IMR-90 (cell line): ENCODE measurements at regions not wholly inside any gene's neighbourhood (a gene's known extent, or its start where the extent isn't known, plus 50 kb on each side); places are given as distances from the start of the nearest gene placed in this dataset.

Source experiments
- ATAC-seq: fragments of 200-7000 bp; cut with Tn5 transposase; 2 replicates; pipeline ENCODE4 v1.9.1; 2020; ENCODE audit warnings: low read depth, mild to moderate bottlenecking, moderate library complexity
- BruUV-seq: library from RNA; stranded (reverse); fragments of 400-500 nt; replicated peaks from 2 replicates; lab custom pipeline; 2021; lab: Mats Ljungman, UMichigan
- CTCF ChIA-PET: fragments of 300-600 bp; formaldehyde crosslinking; extraction: SDS; loops from one replicate; lab custom pipeline; 2021; ENCODE audit warnings: antibody characterized with exemption; lab: Yijun Ruan, JAX
- POLR2A ChIA-PET: fragments of 300-600 bp; sonication (Branson Sonifier 250); formaldehyde crosslinking; loops from one replicate; lab custom pipeline; 2022; ENCODE audit warnings: antibody characterized with exemption; ENCODE audit not compliant: unreplicated experiment; lab: Charles Lee
- DNase-seq: peaks from one replicate; pipeline ENCODE4 v3.0.0; 2013
- H2AFZ ChIP-seq: replicated peaks from 2 replicates; pipeline ENCODE3; 2013; ENCODE audit warnings: low read length, mild to moderate bottlenecking; ENCODE audit not compliant: poor library complexity
- H2AK5ac ChIP-seq: 2 replicates; pipeline ENCODE4 v1.6.1; 2013; ENCODE audit warnings: low read depth, low read length, inconsistent platforms
- H2AK9ac ChIP-seq: replicated peaks from 2 replicates; pipeline ENCODE3; 2013; ENCODE audit warnings: mild to moderate bottlenecking, low read depth, low read length, moderate library complexity; ENCODE audit not compliant: poor library complexity
- H2BK120ac ChIP-seq: 2 replicates; pipeline ENCODE4 v1.6.1; 2013; ENCODE audit warnings: low read depth, low read length, inconsistent platforms
- H2BK15ac ChIP-seq: 3 replicates; pipeline ENCODE4 v1.6.1; 2013; ENCODE audit warnings: low read depth, low read length, inconsistent platforms
- H2BK20ac ChIP-seq: 2 replicates; pipeline ENCODE4 v1.6.1; 2013; ENCODE audit warnings: low read depth, mild to moderate bottlenecking, inconsistent platforms, low read length, moderate library complexity
- H2BK5ac ChIP-seq: 2 replicates; pipeline ENCODE4 v1.6.1; 2013; ENCODE audit warnings: mild to moderate bottlenecking, low read depth, low read length, inconsistent platforms; ENCODE audit not compliant: poor library complexity, severe bottlenecking
- H3K14ac ChIP-seq: replicated peaks from 2 replicates; pipeline ENCODE4 v1.6.1; 2013; ENCODE audit warnings: low read depth, low read length, inconsistent platforms
- H3K18ac ChIP-seq: 2 replicates; pipeline ENCODE4 v1.6.1; 2013; ENCODE audit warnings: low read depth, low read length, control low read depth
- H3K23ac ChIP-seq: 2 replicates; pipeline ENCODE4 v1.6.1; 2013; ENCODE audit warnings: low read depth, low read length, inconsistent platforms
- H3K27ac ChIP-seq: 2 replicates; pipeline ENCODE4 v1.5.1; 2013; ENCODE audit warnings: mild to moderate bottlenecking, control low read depth, low read length; ENCODE audit not compliant: insufficient read depth
- H3K27me3 ChIP-seq: 2 replicates; pipeline ENCODE4 v1.6.1; 2013; ENCODE audit warnings: low read length; ENCODE audit not compliant: control insufficient read depth, insufficient read depth
- H3K36me3 ChIP-seq: 2 replicates; pipeline ENCODE4 v1.6.1; 2013; ENCODE audit warnings: low read length, mixed read lengths; ENCODE audit not compliant: control insufficient read depth, insufficient read depth
- H3K4ac ChIP-seq: 2 replicates; pipeline ENCODE4 v1.6.1; 2013; ENCODE audit warnings: low read depth, low read length, inconsistent platforms
- H3K4me1 ChIP-seq: 2 replicates; pipeline ENCODE4 v1.6.1; 2013; ENCODE audit warnings: low read length, mixed read lengths; ENCODE audit not compliant: control insufficient read depth, insufficient read depth
- H3K4me2 ChIP-seq: 2 replicates; pipeline ENCODE4 v1.6.1; 2013; ENCODE audit warnings: low read depth, mild to moderate bottlenecking, control low read depth, low read length, moderate library complexity
- H3K4me3 ChIP-seq: 2 replicates; pipeline ENCODE4 v1.5.1; 2013; ENCODE audit warnings: low read depth, mild to moderate bottlenecking, control low read depth, low read length, moderate library complexity; ENCODE audit not compliant: insufficient read depth
- H3K56ac ChIP-seq: 2 replicates; pipeline ENCODE4 v1.6.1; 2013; ENCODE audit warnings: low read length, inconsistent platforms; ENCODE audit not compliant: insufficient read depth; ENCODE audit errors: extremely low read depth
- H3K79me1 ChIP-seq, 2 experiments: 2 replicates each; pipeline ENCODE4 v1.6.1; 2013; ENCODE audit warnings: low read length in 2 of 2, inconsistent platforms in 1 of 2, low read depth in 1 of 2
- H3K9ac ChIP-seq: 2 replicates; pipeline ENCODE4 v1.6.1; 2013; ENCODE audit warnings: low read depth, low read length, control low read depth
- H3K9me1 ChIP-seq: 2 replicates; pipeline ENCODE4 v1.6.1; 2013; ENCODE audit warnings: low read length, inconsistent platforms; ENCODE audit not compliant: insufficient read depth
- H3K9me3 ChIP-seq: 2 replicates; pipeline ENCODE4 v1.6.1; 2013; ENCODE audit warnings: low read length; ENCODE audit not compliant: control insufficient read depth, insufficient read depth
- H4K20me1 ChIP-seq: 2 replicates; pipeline ENCODE4 v1.6.1; 2013; ENCODE audit warnings: low read length, inconsistent platforms; ENCODE audit not compliant: insufficient read depth
- H4K5ac ChIP-seq: 2 replicates; pipeline ENCODE4 v1.6.1; 2013; ENCODE audit warnings: mild to moderate bottlenecking, low read depth, low read length, control low read depth
- H4K8ac ChIP-seq, 2 experiments: 2 replicates each; pipeline ENCODE4 v1.6.1; 2013; ENCODE audit warnings: low read depth in 2 of 2, low read length in 2 of 2, control low read depth in 1 of 2, inconsistent platforms in 1 of 2
- H4K91ac ChIP-seq: 2 replicates; pipeline ENCODE4 v1.6.1; 2013; ENCODE audit warnings: low read depth, low read length, inconsistent platforms; ENCODE audit not compliant: insufficient read depth
- BHLHE40 ChIP-seq: fragments of 150-350 bp; IDR thresholded peaks from 2 replicates; pipeline ENCODE4 v1.6.1; 2016; ENCODE audit warnings: mild to moderate bottlenecking, low read depth, low read length
- CEBPB ChIP-seq: IDR thresholded peaks from 2 replicates; pipeline ENCODE4 v1.6.1; 2012; ENCODE audit warnings: low read depth, low read length, improper control_type of control experiment
- CHD1 ChIP-seq: IDR thresholded peaks from 2 replicates; pipeline ENCODE4 v1.6.1; 2012; ENCODE audit warnings: low read depth, low read length, improper control_type of control experiment
- CTCF ChIP-seq: conservative IDR thresholded peaks from 2 replicates; pipeline ENCODE4 v1.5.1; 2012; ENCODE audit warnings: mild to moderate bottlenecking, low read depth, low read length, improper control_type of control experiment
- ELK1 ChIP-seq: fragments of 150-350 bp; IDR thresholded peaks from 2 replicates; pipeline ENCODE4 v1.6.1; 2016; ENCODE audit warnings: low read depth, mild to moderate bottlenecking, low read length, moderate library complexity, borderline replicate concordance
- FOS ChIP-seq: fragments of 150-350 bp; IDR thresholded peaks from 2 replicates; pipeline ENCODE4 v1.6.1; 2016; ENCODE audit warnings: low read depth, low read length
- MAFK ChIP-seq: IDR thresholded peaks from 2 replicates; pipeline ENCODE4 v1.6.1; 2012; ENCODE audit warnings: low read depth, low read length, improper control_type of control experiment
- MAZ ChIP-seq: IDR thresholded peaks from 2 replicates; pipeline ENCODE4 v1.6.1; 2012; ENCODE audit warnings: low read depth, mild to moderate bottlenecking, low read length, improper control_type of control experiment, moderate library complexity, borderline replicate concordance
- MXI1 ChIP-seq: IDR thresholded peaks from 2 replicates; pipeline ENCODE4 v1.6.1; 2012; ENCODE audit warnings: low read depth, mild to moderate bottlenecking, low read length, moderate library complexity, borderline replicate concordance
- NFE2L2 ChIP-seq: fragments of 150-350 bp; IDR thresholded peaks from 2 replicates; pipeline ENCODE4 v1.6.1; 2016; ENCODE audit warnings: low read depth, mild to moderate bottlenecking, low read length
- POLR2A ChIP-seq: IDR thresholded peaks from 2 replicates; pipeline ENCODE4 v1.6.1; 2012; ENCODE audit warnings: mild to moderate bottlenecking, low read depth, low read length
- RAD21 ChIP-seq: IDR thresholded peaks from 2 replicates; pipeline ENCODE4 v1.6.1; 2012; ENCODE audit warnings: low read length, improper control_type of control experiment
- RCOR1 ChIP-seq: IDR thresholded peaks from 2 replicates; pipeline ENCODE4 v1.6.1; 2012; ENCODE audit warnings: mild to moderate bottlenecking, low read length, improper control_type of control experiment; ENCODE audit not compliant: insufficient replicate concordance
- RFX5 ChIP-seq: IDR thresholded peaks from 2 replicates; pipeline ENCODE4 v1.8.0; 2012; ENCODE audit warnings: low read depth, mild to moderate bottlenecking, low read length, moderate library complexity
- SMC3 ChIP-seq: fragments of 150-350 bp; IDR thresholded peaks from 2 replicates; pipeline ENCODE4 v1.6.1; 2016; ENCODE audit warnings: low read depth, mild to moderate bottlenecking, antibody characterized with exemption, low read length, moderate library complexity
- USF2 ChIP-seq: fragments of 150-350 bp; IDR thresholded peaks from 2 replicates; pipeline ENCODE4 v1.6.1; 2017; ENCODE audit warnings: mild to moderate bottlenecking, antibody characterized with exemption, low read length, low read depth
- WGBS, 2 experiments: methylation state at CpG; one replicate each; pipeline versions ENCODE4 v1.1.5 to v1.1.7; 2013; ENCODE audit warnings: missing lambda C conversion rate in 2 of 2; ENCODE audit not compliant: insufficient read length in 1 of 2; ENCODE audit errors: extremely low coverage in 2 of 2; 5-methylcytosine and 5-hydroxymethylcytosine counted together
- dilution Hi-C: fragments of 300-500 bp; cut with HindIII; formaldehyde crosslinking; loops from one replicate; pipeline ENCODE4 v1.14.3; 2018; ENCODE audit warnings: low sequenced_read_pairs; ENCODE audit not compliant: unreplicated experiment
- in situ Hi-C: fragments of 300-500 bp; cut with MboI; formaldehyde crosslinking; loops from 3 replicates; pipeline ENCODE4 v1.14.3; 2019; ENCODE audit warnings: low sequenced_read_pairs, inconsistent platforms, mixed read lengths
- intact Hi-C: fragments of 100-400 bp; cut with micrococcal nuclease; formaldehyde crosslinking; loops from 2 replicates; pipeline ENCODE4 v1.10.0; 2022

- Histone ChIP-seq H4K8ac (no peak overlapping the region), H2BK120ac (no peak overlapping the region), H2BK20ac (no peak overlapping the region), H3K9me1 (no peaks in the 10 kb centered on the region), H3K79me1 (no peaks in the 10 kb centered on the region), H3K27me3 (no peaks in the 10 kb centered on the region), H3K14ac (no peak overlapping the region), H4K5ac (no peak overlapping the region), H3K27ac (no peak overlapping the region), H3K9ac (no peak overlapping the region), H3K4me1 (no peaks in the 10 kb centered on the region), H3K4me2 (no peak overlapping the region), H4K91ac (no peak overlapping the region), H3K23ac (no peak overlapping the region), H3K56ac (no peak overlapping the region), H2AFZ (no peak overlapping the region), H2BK15ac (no peak overlapping the region), H2BK5ac (no peak overlapping the region), H2AK9ac (no peak overlapping the region), H3K4me3 (no peak overlapping the region), H3K9me3 (no peaks in the 10 kb centered on the region), H3K36me3 (no peaks in the 10 kb centered on the region), H3K18ac (no peak overlapping the region), H2AK5ac (no peak overlapping the region), H4K20me1 (no peaks in the 10 kb centered on the region), H3K4ac (no peak overlapping the region)
- TF ChIP-seq USF2: no peak
- TF ChIP-seq MAZ: no peak
- no peak for TF ChIP-seq BHLHE40
- no peak for TF ChIP-seq CHD1
- TF ChIP-seq POLR2A: no peak
- no peak for TF ChIP-seq RCOR1
- TF ChIP-seq NFE2L2: no peak
- no peak for TF ChIP-seq FOS
- no peak for TF ChIP-seq CEBPB
- no peak for TF ChIP-seq CTCF
- TF ChIP-seq RFX5: no peak
- TF ChIP-seq ELK1: no peak
- TF ChIP-seq MAFK: no peak
- TF ChIP-seq SMC3: no peak
- TF ChIP-seq MXI1: no peak
- no peak for TF ChIP-seq RAD21
- BruUV-seq: no TSS peak
- ATAC-seq (no peak), DNase-seq (no peak)
- dilution Hi-C loops (no loop called here), intact Hi-C loops (no loop called here), in situ Hi-C loops (no loop called here)
- CTCF ChIA-PET: no interaction called here
- WGBS, 2 experiments: no CpG with 5 or more reads among the region's 2 CpGs
- POLR2A ChIA-PET: no interaction called here
Observed at GRCh38 chr5:167478188-167478587, 813.3 kb upstream of the WWC1 start.
